ENCODE measurements at regions not wholly inside any gene's neighbourhood (a gene's known extent, or its start where the extent isn't known, plus 50 kb on each side); places are given as distances from the start of the nearest gene placed in this dataset.

DNA sequence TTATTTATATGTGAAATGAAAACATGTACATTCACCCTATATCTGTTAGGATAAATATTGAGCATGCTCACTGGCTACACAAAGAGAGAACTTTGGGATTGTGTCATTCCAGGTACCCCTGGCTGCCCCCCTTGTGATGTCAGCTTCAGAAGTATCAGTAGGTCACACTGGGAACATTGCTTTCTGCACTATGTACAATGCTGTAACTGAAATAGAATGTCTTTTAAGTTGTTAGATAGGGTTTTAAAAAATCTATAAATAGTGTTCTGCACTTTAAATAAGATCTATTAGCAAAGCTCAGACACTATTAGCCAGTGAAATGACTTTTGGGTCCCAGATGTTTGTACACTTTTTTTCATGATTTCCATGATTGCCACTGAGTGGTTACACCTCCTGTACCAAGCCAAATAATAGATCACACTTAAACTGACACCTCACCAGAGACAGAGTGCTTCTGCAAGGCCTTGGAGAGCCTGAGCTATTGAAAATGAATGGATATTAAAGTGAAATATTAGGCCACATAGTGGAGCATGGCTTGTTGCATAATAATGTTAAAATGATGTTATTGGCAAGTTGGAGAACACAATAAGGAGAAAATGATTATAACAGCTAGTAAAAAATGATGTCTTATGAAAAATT lies 297.0 kb upstream of the NXPH2 start:
- H3K27ac ChIP-seq (ENCODE audit: low read length), result no peak overlapping the region
- no peak for ATAC-seq
- TF ChIP-seq, protein P1, sequence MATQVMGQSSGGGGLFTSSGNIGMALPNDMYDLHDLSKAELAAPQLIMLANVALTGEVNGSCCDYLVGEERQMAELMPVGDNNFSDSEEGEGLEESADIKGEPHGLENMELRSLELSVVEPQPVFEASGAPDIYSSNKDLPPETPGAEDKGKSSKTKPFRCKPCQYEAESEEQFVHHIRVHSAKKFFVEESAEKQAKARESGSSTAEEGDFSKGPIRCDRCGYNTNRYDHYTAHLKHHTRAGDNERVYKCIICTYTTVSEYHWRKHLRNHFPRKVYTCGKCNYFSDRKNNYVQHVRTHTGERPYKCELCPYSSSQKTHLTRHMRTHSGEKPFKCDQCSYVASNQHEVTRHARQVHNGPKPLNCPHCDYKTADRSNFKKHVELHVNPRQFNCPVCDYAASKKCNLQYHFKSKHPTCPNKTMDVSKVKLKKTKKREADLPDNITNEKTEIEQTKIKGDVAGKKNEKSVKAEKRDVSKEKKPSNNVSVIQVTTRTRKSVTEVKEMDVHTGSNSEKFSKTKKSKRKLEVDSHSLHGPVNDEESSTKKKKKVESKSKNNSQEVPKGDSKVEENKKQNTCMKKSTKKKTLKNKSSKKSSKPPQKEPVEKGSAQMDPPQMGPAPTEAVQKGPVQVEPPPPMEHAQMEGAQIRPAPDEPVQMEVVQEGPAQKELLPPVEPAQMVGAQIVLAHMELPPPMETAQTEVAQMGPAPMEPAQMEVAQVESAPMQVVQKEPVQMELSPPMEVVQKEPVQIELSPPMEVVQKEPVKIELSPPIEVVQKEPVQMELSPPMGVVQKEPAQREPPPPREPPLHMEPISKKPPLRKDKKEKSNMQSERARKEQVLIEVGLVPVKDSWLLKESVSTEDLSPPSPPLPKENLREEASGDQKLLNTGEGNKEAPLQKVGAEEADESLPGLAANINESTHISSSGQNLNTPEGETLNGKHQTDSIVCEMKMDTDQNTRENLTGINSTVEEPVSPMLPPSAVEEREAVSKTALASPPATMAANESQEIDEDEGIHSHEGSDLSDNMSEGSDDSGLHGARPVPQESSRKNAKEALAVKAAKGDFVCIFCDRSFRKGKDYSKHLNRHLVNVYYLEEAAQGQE (IDR thresholded peaks at IDR 0.05; ENCODE audit: insufficient read depth in 1 of 2, low read depth in 2 of 2, low read length in 1 of 2), result no peak
- TF ChIP-seq, protein P2, sequence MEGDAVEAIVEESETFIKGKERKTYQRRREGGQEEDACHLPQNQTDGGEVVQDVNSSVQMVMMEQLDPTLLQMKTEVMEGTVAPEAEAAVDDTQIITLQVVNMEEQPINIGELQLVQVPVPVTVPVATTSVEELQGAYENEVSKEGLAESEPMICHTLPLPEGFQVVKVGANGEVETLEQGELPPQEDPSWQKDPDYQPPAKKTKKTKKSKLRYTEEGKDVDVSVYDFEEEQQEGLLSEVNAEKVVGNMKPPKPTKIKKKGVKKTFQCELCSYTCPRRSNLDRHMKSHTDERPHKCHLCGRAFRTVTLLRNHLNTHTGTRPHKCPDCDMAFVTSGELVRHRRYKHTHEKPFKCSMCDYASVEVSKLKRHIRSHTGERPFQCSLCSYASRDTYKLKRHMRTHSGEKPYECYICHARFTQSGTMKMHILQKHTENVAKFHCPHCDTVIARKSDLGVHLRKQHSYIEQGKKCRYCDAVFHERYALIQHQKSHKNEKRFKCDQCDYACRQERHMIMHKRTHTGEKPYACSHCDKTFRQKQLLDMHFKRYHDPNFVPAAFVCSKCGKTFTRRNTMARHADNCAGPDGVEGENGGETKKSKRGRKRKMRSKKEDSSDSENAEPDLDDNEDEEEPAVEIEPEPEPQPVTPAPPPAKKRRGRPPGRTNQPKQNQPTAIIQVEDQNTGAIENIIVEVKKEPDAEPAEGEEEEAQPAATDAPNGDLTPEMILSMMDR (IDR thresholded peaks at IDR 0.05), result no peak
- TF ChIP-seq TCF7L2 (IDR thresholded peaks at IDR 0.05; ENCODE audit: low read depth, low read length), result no peak
- TF ChIP-seq SIN3A (IDR thresholded peaks at IDR 0.05; ENCODE audit: borderline replicate concordance, insufficient read depth, low read depth, low read length), result no peak
- TF ChIP-seq POLR2AphosphoS5 (IDR thresholded peaks at IDR 0.05; ENCODE audit: low read depth, low read length), result no peak
- intact Hi-C loops (cut with micrococcal nuclease; ENCODE audit: unreplicated experiment), result no loop called here
- H3K9me3 ChIP-seq (ENCODE audit: control insufficient read depth, insufficient read depth, low read depth, low read length), result no peaks in the 10 kb centered on the region
- ChIA-PET POLR2A (no interaction called here), CTCF (no interaction called here)
- H3K27me3 ChIP-seq (ENCODE audit: control insufficient read depth, insufficient read depth, low read length), result no peaks in the 10 kb centered on the region
- H3K4me1 ChIP-seq (ENCODE audit: control insufficient read depth, insufficient read depth, low read length), result no peaks in the 10 kb centered on the region
- in situ Hi-C loops (cut with HindIII; ENCODE audit: low pct_unique_long_range_greater_than_20kb, low sequenced_read_pairs), result no loop called here
- DNase-seq (ENCODE audit: low read depth, low spot score), result no peak
- BruUV-seq (replicated peaks), result no TSS peak
- H3K4me3 ChIP-seq (ENCODE audit: low read depth in 2 of 2, low read length in 2 of 2), result no peak overlapping the region
- H3K36me3 ChIP-seq (ENCODE audit: control insufficient read depth, insufficient read depth, low read length), result no peaks in the 10 kb centered on the region

DNA sequence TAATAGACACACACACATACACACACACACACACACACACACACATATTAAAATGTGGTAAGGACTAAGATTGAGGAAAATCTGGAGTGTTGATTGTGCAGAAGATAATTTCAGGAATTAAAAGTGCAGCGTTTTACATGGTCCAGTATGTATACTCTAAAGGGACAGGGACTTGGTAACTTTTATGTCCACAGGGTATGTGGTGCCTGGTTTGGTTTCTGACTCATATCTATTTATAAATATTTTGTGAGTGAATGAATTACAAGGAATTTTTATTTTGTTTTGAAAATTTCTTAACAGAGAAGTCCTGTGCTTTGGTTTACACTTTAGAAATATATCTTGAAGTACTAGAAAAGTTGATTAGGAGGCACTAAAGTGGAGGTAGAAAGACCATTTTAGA lies 287.7 kb upstream of the NXPH2 start:
- ChIA-PET POLR2A (no interaction called here), CTCF (no interaction called here)
- DNase-seq (ENCODE audit: low read depth, low spot score) (no peak), ATAC-seq (no peak)
- in situ Hi-C loops (cut with HindIII; ENCODE audit: low pct_unique_long_range_greater_than_20kb, low sequenced_read_pairs) (no loop called here), intact Hi-C loops (cut with micrococcal nuclease; ENCODE audit: unreplicated experiment) (no loop called here)
- Histone ChIP-seq H3K27me3 (ENCODE audit: control insufficient read depth, insufficient read depth, low read length) (no peaks in the 10 kb centered on the region), H3K9me3 (ENCODE audit: control insufficient read depth, insufficient read depth, low read depth, low read length) (0 out of 2 replicates have a peak, but pooled peaks cover 2% of the 10 kb centered on the region), H3K4me3 (ENCODE audit: low read depth in 2 of 2, low read length in 2 of 2) (no peak overlapping the region), H3K27ac (ENCODE audit: low read length) (no peak overlapping the region), H3K4me1 (ENCODE audit: control insufficient read depth, insufficient read depth, low read length) (no peaks in the 10 kb centered on the region), H3K36me3 (ENCODE audit: control insufficient read depth, insufficient read depth, low read length) (no peaks in the 10 kb centered on the region)
- BruUV-seq (replicated peaks), result no TSS peak
- TF ChIP-seq SIN3A (IDR thresholded peaks at IDR 0.05; ENCODE audit: borderline replicate concordance, insufficient read depth, low read depth, low read length) (no peak), TCF7L2 (IDR thresholded peaks at IDR 0.05; ENCODE audit: low read depth, low read length) (no peak), POLR2AphosphoS5 (IDR thresholded peaks at IDR 0.05; ENCODE audit: low read depth, low read length) (no peak)
- TF ChIP-seq, protein P2 (IDR thresholded peaks at IDR 0.05), result no peak
- TF ChIP-seq, protein P1 (IDR thresholded peaks at IDR 0.05; ENCODE audit: insufficient read depth in 1 of 2, low read depth in 2 of 2, low read length in 1 of 2), result no peak
